ENCODE measurements at regions not wholly inside any gene's neighbourhood (a gene's known extent, or its start where the extent isn't known, plus 50 kb on each side); places are given as distances from the start of the nearest gene placed in this dataset.

DNA sequence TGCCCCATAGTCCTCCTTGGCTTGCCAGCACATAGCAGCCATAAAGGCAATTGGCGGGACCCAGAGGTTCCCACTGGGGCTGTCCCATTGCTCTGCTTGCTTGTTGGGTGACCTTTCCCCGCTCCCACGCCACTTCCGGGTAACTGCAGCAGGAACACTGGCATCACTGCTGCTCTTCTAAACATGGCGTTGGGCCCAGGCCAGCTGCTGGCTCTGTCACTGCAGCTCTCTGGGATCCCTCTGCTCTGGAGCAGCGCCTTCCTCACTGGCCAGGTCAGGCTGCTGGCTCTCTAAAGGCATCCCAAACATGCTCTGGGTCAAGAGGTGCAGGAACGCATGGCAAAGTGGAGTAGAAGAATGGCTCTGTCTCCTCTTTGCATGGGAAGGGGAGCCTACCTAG lies 92.9 kb downstream of the DRD1 start:
- FAIRE-seq (no peak), DNase-seq (ENCODE audit: insufficient read length, low spot score) (no peak)
- TF ChIP-seq, protein P1, sequence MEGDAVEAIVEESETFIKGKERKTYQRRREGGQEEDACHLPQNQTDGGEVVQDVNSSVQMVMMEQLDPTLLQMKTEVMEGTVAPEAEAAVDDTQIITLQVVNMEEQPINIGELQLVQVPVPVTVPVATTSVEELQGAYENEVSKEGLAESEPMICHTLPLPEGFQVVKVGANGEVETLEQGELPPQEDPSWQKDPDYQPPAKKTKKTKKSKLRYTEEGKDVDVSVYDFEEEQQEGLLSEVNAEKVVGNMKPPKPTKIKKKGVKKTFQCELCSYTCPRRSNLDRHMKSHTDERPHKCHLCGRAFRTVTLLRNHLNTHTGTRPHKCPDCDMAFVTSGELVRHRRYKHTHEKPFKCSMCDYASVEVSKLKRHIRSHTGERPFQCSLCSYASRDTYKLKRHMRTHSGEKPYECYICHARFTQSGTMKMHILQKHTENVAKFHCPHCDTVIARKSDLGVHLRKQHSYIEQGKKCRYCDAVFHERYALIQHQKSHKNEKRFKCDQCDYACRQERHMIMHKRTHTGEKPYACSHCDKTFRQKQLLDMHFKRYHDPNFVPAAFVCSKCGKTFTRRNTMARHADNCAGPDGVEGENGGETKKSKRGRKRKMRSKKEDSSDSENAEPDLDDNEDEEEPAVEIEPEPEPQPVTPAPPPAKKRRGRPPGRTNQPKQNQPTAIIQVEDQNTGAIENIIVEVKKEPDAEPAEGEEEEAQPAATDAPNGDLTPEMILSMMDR (IDR thresholded peaks at IDR 0.05; ENCODE audit: insufficient read depth, missing control alignments) = no peak

DNA sequence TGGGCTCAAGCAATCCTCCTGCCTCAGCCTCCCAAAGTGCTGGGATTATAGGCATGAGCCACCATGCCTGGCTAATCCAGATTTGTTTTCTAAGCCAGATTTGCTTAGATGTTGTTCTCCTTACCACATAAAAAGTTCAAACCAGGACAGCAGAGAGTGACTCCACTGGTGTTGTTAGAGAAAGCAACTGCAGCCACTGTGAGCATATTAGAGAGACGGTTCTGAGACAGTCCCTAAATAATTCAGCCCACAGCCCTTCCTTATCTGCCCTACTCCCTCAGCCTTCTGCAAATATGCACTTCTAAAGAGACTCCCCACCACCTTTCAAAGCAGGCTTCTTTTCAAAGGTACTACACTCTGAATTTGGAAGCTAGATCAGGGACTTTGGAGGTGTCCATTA lies 96.1 kb downstream of the DRD1 start:
- TF ChIP-seq, protein P1 (IDR thresholded peaks at IDR 0.05; ENCODE audit: insufficient read depth, missing control alignments) = no peak
- DNase-seq (ENCODE audit: insufficient read length, low spot score) = no peak
- no peak for FAIRE-seq

DNA sequence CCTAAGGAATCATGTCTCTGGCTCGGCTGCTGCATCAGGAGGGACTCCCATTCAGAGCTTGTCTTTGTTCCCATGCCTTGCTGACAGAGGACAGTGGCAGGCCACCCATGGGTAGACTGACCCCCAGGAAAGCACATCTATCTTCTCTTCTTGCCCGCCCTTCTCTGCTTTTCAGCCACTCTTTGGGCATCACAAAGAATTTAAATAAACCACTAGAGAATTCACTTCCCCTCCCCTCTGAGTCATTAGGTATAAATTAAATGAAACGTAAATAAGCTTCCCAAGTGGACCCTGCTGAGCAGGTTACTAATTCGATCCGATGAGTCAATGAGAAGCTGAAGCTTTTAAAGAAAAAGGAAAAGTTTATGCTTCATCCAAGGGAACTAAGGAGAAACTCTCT lies 97.0 kb downstream of the DRD1 start:
- DNase-seq (ENCODE audit: insufficient read length, low spot score) (no peak), FAIRE-seq (no peak)
- TF ChIP-seq, protein P1 (IDR thresholded peaks at IDR 0.05; ENCODE audit: insufficient read depth, missing control alignments) = no peak

DNA sequence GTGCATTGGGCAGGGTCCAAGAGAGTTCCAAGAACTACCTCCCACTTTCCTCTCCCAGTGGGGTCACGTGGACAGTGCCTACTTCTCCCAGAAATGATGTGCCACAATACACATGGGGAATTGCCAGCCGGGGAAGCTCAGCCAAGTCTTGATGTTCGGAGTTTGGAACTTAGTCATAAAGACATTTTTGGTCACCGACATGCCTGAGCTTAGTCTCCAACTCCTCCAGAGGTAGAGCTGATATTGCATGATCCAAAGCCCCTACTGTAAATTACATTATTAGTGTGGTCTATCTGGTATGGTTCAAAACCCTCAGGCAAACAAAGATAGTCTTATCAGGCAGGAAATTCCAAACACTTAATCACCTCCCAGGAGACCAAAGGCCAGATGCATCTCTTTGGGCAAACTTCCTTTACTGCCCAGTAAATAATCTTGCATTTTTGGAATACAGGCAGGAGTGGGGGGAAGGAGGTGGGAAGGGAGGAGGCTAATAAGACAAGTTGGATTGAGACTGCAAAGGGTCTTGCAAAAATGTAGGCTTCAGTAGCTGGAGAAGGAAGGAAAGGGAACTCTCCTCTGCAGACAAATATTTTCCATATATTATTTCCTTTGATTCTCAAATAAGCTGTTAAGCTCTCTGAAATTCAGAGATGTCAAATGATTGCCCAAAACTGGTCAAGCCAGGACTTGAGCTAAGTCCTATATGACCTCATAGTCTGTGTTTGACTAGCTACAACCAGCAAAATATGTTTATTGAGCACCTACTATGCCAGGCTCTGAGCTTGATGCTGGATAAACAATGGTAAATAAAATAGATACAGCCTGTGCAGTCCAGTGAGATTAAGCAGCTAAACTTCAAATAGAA lies 99.4 kb downstream of the DRD1 start:
- FAIRE-seq (no peak), DNase-seq (ENCODE audit: insufficient read length, low spot score) (no peak)
- TF ChIP-seq, protein P1 (IDR thresholded peaks at IDR 0.05; ENCODE audit: insufficient read depth, missing control alignments) = no peak

DNA sequence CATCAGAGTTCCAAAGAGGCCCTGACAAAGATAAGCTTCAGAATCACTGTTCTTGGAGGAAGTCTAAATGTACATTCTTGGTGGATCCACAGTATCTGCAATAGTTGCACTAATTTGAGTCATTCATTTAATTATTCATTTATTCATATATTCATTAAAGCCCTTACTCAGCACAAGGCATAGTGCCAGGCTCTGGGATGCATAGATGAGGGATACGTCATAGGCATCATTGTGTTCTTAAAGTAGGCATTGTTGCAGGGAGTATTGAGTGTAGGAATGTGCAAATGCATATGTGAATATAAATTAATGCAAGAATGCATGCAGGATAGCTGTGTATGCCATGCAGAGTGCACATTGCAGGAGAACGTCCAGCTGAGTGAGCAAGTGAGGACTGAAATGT lies 100.7 kb downstream of the DRD1 start:
- TF ChIP-seq, protein P1 (IDR thresholded peaks at IDR 0.05; ENCODE audit: insufficient read depth, missing control alignments) = no peak
- FAIRE-seq (no peak), DNase-seq (ENCODE audit: insufficient read length, low spot score) (no peak)

DNA sequence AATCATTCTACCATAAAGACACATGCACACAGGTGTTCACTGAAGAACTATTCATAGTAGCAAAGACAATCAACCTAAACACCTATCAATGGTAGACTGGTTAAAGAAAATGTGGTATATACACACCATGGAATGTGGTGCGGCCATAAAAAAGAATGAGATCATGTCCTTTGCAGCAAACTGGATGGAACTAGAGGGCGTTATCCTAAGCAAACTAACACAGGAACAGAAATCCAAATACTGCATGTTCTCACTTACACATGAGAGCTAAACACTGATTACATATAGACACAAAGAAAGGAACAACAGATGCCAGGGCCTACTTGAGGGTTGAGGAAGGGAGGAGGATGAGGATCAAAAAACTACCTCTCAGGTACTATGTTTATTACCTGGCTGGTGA lies 103.8 kb downstream of the DRD1 start:
- FAIRE-seq (no peak), DNase-seq (ENCODE audit: insufficient read length, low spot score) (no peak)
- TF ChIP-seq, protein P1 (IDR thresholded peaks at IDR 0.05; ENCODE audit: insufficient read depth, missing control alignments) = no peak

DNA sequence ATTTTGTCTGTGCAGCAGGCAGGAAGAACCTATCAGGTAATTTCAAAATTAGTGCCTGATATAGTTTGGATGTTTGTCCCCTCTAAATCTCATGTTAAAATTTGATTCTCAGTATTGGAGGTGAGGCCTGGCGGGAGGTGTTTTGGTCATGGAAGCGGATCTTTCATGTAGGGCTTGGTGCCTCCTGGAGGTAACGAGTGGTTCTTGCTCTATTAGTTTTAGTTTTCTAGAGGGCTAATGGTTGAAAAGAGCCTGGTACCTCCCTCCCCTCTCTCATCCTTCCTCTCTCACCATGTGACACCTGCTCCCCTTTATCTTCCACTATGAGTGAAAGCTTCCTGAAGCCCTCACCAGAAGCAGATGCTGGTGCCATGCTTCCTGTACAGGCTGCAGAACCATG lies 106.3 kb downstream of the DRD1 start:
- TF ChIP-seq, protein P1 (IDR thresholded peaks at IDR 0.05; ENCODE audit: insufficient read depth, missing control alignments) = no peak
- DNase-seq (ENCODE audit: insufficient read length, low spot score) (no peak), FAIRE-seq (no peak)
